Smooth muscle cell (in vitro differentiated cells): ENCODE measurements at regions not wholly inside any gene's neighbourhood (a gene's known extent, or its start where the extent isn't known, plus 50 kb on each side); places are given as distances from the start of the nearest gene placed in this dataset.
A peak's percentile ranks its signal among the peaks of the same experiment; 100 is the strongest.
"Not testable (repeated sequence)": the region's sequence is repeated elsewhere in the genome, so short reads cannot be mapped to it uniquely, and the experiment has no call there.

Experiments used
- DNase-seq: peaks from one replicate; lab custom pipeline; 2025; ENCODE audit not compliant: unreplicated experiment; lab: John Stamatoyannopoulos, UW
- H2AFZ ChIP-seq: fragments of 200-600 bp; sonication (generic); 2 replicates; pipeline ENCODE4 v1.6.0; 2016; ENCODE audit warnings: antibody characterized with exemption, low read depth, mild to moderate bottlenecking
- H3F3A ChIP-seq: fragments of 200-600 bp; sonication (generic); 2 replicates; pipeline ENCODE4 v1.6.0; 2017; ENCODE audit warnings: antibody characterized with exemption, low read depth
- H3K27ac ChIP-seq: fragments of 200-600 bp; sonication (generic); 2 replicates; pipeline ENCODE4 v1.5.1; 2016; ENCODE audit warnings: low read depth, mild to moderate bottlenecking
- H3K27me3 ChIP-seq: fragments of 200-600 bp; sonication (generic); 2 replicates; pipeline ENCODE4 v1.6.1; 2016; ENCODE audit warnings: low read depth, mild to moderate bottlenecking
- H3K36me3 ChIP-seq: fragments of 200-600 bp; sonication (generic); 2 replicates; pipeline ENCODE4 v1.5.1; 2016; ENCODE audit warnings: low read depth
- H3K4me1 ChIP-seq: fragments of 200-600 bp; sonication (generic); 2 replicates; pipeline ENCODE4 v1.5.1; 2016; ENCODE audit warnings: low read depth
- H3K4me2 ChIP-seq: fragments of 200-600 bp; sonication (generic); 2 replicates; pipeline ENCODE4 v1.6.0; 2016; ENCODE audit warnings: mild to moderate bottlenecking
- H3K4me3 ChIP-seq: fragments of 200-600 bp; sonication (generic); 2 replicates; pipeline ENCODE4 v1.5.1; 2016; ENCODE audit warnings: mild to moderate bottlenecking
- H3K79me2 ChIP-seq: fragments of 200-600 bp; sonication (generic); 2 replicates; pipeline ENCODE4 v1.6.0; 2016; ENCODE audit warnings: low read depth, mild to moderate bottlenecking
- H3K9ac ChIP-seq: fragments of 200-600 bp; sonication (generic); 2 replicates; pipeline ENCODE4 v1.6.0; 2016; ENCODE audit warnings: low read depth
- H3K9me3 ChIP-seq: fragments of 200-600 bp; sonication (generic); replicated peaks from 2 replicates; pipeline ENCODE4 v1.5.1; 2016; ENCODE audit warnings: low read depth
- H4K20me1 ChIP-seq: fragments of 200-600 bp; sonication (generic); 2 replicates; pipeline ENCODE4 v1.6.0; 2016; ENCODE audit warnings: low read depth
- WGBS: methylation state at CpG from one replicate; pipeline ENCODE4 v1.1.7; 2016; ENCODE audit warnings: low lambda C conversion rate; 5-methylcytosine and 5-hydroxymethylcytosine counted together
- TF ChIP-seq, protein P1 (sequence below): fragments of 200-600 bp; sonication (generic); IDR thresholded peaks from 2 replicates; pipeline ENCODE4 v1.5.1; 2017; ENCODE audit warnings: borderline replicate concordance, mild to moderate bottlenecking, antibody characterized with exemption; ENCODE audit not compliant: insufficient read depth, poor library complexity, severe bottlenecking

DNA sequence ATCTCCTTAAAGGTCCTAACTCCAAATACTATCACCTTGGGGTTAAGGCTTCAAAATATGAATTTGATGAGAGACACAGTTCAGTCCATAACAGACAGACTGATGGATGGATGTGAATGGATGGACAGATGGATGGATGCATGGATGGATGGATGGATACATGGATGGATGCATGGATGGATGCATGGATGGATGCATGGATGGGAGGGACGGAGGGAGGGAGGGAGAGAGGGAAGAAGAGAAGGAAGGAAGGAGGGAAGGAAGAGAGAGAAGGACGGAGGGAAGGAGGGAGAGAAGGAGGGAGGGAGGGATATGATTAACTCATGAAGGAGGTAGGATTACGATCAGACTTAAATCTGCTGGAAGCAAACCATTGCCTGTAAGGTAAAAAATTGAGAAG, 192.4 kb downstream of the LRRN1 start:
- H3K9me3 ChIP-seq: no peaks in the 10 kb centered on the region
- 96% methylated on average over 2 of the region's 3 CpGs for WGBS
- H3K4me1 ChIP-seq: no peaks in the 10 kb centered on the region
- no peaks in the 10 kb centered on the region for H3K36me3 ChIP-seq
- H3K4me2 ChIP-seq: no peak overlapping the region
- H4K20me1 ChIP-seq: no peaks in the 10 kb centered on the region
- no peaks in the 10 kb centered on the region for H3F3A ChIP-seq
- H3K27me3 ChIP-seq: no peaks in the 10 kb centered on the region
- H3K4me3 ChIP-seq: no peak overlapping the region
- DNase-seq: no peak
- TF ChIP-seq, protein P1, sequence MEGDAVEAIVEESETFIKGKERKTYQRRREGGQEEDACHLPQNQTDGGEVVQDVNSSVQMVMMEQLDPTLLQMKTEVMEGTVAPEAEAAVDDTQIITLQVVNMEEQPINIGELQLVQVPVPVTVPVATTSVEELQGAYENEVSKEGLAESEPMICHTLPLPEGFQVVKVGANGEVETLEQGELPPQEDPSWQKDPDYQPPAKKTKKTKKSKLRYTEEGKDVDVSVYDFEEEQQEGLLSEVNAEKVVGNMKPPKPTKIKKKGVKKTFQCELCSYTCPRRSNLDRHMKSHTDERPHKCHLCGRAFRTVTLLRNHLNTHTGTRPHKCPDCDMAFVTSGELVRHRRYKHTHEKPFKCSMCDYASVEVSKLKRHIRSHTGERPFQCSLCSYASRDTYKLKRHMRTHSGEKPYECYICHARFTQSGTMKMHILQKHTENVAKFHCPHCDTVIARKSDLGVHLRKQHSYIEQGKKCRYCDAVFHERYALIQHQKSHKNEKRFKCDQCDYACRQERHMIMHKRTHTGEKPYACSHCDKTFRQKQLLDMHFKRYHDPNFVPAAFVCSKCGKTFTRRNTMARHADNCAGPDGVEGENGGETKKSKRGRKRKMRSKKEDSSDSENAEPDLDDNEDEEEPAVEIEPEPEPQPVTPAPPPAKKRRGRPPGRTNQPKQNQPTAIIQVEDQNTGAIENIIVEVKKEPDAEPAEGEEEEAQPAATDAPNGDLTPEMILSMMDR: no peak
- no peak overlapping the region for H3K9ac ChIP-seq
- no peaks in the 10 kb centered on the region for H3K79me2 ChIP-seq
- no peak overlapping the region for H3K27ac ChIP-seq
- no peak overlapping the region for H2AFZ ChIP-seq

DNA sequence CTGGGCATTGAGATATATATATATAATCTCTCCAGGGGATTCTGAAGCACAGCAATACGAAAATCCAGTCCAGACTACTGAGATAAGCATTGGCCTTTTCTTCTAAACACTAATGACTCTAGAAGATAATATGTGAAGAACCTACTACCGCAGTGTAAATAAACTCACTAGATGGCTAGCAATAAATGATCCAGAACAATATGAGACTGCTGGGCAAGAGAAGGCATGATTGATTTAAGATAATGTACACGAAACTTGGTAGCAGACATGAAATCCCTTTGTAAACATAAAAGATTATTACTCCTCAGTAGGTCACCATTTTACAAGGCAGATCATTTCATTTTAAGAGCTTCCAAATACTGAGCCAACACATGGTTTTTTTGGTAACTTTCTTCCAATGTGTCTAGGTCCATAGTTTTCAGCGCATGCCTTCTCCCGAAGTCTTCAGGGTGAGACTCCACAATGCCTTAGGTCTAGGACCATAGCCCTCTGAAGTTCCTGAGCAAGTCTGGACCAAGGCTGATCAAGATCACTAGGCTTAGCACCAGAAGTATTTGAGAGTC, 193.2 kb downstream of the LRRN1 start:
- H3K4me1 ChIP-seq: no peaks in the 10 kb centered on the region
- no peak overlapping the region for H3K9ac ChIP-seq
- 54% methylated on average over 5 of the region's 5 CpGs for WGBS
- H4K20me1 ChIP-seq: no peaks in the 10 kb centered on the region
- H3K79me2 ChIP-seq: no peaks in the 10 kb centered on the region
- H3K36me3 ChIP-seq: no peaks in the 10 kb centered on the region
- DNase-seq: no peak
- no peaks in the 10 kb centered on the region for H3F3A ChIP-seq
- H3K9me3 ChIP-seq: no peaks in the 10 kb centered on the region
- TF ChIP-seq, protein P1: no peak
- no peak overlapping the region for H3K4me2 ChIP-seq
- H3K4me3 ChIP-seq: no peak overlapping the region
- no peak overlapping the region for H2AFZ ChIP-seq
- H3K27me3 ChIP-seq: no peaks in the 10 kb centered on the region
- no peak overlapping the region for H3K27ac ChIP-seq

DNA sequence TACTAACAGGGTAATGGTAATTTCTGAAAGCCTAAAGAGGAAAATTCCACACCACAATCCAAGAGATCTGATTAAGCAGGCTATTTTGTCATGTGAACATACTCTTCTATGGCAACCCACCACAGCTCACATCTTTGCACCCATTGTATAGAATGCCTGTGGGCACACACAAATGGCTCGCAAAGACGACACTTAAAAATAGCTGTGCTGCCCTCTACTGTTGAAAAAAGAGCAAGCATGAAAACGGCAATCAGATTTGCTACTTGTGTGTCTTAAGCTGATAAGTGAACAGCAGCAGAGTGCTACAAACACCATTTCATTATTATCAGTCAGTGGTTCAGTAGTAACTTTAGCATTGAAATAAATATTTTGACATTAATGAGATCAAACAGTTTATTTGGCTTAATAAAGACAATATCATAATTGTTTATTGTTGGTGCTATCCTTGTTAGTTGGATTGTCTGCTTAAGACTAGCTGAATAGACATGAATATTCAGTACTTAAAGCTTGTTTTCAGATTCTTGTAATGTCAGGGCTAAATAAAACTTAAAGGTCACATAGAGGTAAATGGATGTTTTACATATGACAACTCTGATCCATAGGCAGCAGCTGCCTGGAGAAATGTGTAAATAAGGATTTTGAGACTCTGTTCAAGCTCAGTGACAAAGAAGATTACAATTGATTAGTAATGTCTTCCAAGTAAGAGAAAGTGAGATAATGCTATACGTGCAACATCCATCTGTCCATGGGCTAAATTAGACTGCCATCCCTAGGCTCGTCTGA, 199.1 kb downstream of the LRRN1 start:
- Histone ChIP-seq H3K4me3 (no peak overlapping the region), H3K4me2 (no peak overlapping the region), H3K36me3 (no peaks in the 10 kb centered on the region), H3K79me2 (no peaks in the 10 kb centered on the region), H3K27me3 (no peaks in the 10 kb centered on the region), H3K27ac (no peak overlapping the region), H3K4me1 (no peaks in the 10 kb centered on the region), H2AFZ (no peak overlapping the region), H3F3A (no peaks in the 10 kb centered on the region), H3K9ac (no peak overlapping the region), H4K20me1 (no peaks in the 10 kb centered on the region), H3K9me3 (no peaks in the 10 kb centered on the region)
- TF ChIP-seq, protein P1: peak; percentile 64
- no peak for DNase-seq
- 29% methylated on average over 5 of the region's 5 CpGs for whole genome bisulfite sequencing

DNA sequence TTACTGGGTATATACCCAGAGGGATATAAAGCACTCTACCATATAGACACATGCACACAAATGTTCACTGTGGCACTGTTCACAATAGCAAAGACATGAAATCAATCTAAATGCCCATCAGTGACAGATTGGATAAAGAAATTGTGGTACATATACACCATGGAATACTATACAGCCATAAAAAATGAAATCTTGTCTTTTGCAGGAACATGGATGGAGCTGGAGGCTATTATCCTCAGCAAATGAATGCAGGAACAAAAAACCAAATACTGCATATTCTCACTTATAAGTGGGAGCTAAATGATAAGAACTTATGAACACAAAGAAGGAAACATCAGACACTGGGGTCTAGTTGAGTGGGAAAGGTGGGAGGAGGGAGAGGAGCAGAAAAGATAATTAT, 200.1 kb downstream of the LRRN1 start:
- not testable (repeated sequence) for H3K9ac ChIP-seq, H3K27ac ChIP-seq, H3K79me2 ChIP-seq, H3K4me1 ChIP-seq, DNase-seq, H3K36me3 ChIP-seq, H2AFZ ChIP-seq, H3K4me3 ChIP-seq, H4K20me1 ChIP-seq, H3K9me3 ChIP-seq, H3K27me3 ChIP-seq, H3K4me2 ChIP-seq, H3F3A ChIP-seq
